GM19438 (cell line): ENCODE measurements at regions not wholly inside any gene's neighbourhood (a gene's known extent, or its start where the extent isn't known, plus 50 kb on each side); places are given as distances from the start of the nearest gene placed in this dataset.
"Not testable (repeated sequence)": the region's sequence is repeated elsewhere in the genome, so short reads cannot be mapped to it uniquely, and the experiment has no call there.

ENCODE experiments used
- ATAC-seq: cut with Tn5 transposase; IDR thresholded peaks from one replicate; pipeline ENCODE4 v1.9.1; 2021; ENCODE audit warnings: low read depth; ENCODE audit not compliant: unreplicated experiment

DNA sequence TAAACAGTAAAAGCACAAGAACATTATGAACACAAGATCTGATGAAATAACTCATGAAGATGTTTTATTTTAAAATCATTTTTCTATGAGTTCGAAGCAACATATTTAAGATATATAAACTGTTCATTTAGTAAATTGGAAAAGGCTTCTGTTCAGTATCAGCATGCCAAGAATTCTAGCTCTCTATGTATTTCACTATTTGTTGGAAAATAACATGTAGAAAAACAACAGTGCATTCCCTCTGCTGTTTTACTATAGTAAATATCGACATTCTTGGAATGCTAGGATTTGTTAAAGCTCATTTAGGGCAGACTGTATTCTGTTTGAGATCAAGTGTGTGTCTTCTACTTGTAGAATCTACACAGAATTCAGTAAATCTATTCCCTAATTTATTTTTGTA lies 750.2 kb downstream of the CCDC85A start:
- no peak for ATAC-seq

DNA sequence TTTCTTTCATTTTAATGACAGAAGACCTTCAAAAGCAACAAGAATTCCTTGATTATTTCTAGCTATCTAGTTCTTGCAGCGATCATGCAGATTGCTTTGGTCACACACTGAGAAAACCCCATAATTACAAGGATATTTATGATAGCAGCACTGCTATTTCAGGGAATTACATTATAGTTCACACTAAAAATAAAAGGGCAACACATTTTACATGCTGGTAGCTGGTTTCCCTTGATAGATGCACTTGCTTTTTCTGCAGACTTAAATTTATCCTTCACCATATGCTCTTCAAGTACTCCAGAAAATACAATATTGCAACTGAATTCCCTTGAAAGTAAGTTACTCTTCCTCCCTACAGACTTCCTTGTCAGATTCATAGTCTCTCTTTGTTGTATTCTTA lies 751.1 kb downstream of the CCDC85A start:
- ATAC-seq: no peak

DNA sequence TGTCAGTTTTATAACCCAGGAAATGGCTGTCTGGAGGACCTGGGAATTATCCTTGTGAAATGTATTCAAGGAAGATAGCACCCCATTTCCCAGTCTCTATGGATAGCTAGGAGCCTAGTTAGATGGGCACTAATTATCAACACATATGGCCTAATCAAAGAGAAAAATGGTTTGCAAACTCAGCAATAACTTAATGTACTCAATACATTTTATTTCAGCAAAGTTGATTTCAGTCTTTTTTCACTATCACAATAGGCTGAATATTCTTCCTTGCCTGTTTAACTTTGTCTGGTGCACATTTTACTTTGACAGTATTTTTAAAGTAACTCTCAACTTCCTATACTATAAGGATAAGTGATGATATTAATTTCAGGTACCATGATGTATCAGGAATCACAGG lies 756.3 kb downstream of the CCDC85A start:
- no peak for ATAC-seq

DNA sequence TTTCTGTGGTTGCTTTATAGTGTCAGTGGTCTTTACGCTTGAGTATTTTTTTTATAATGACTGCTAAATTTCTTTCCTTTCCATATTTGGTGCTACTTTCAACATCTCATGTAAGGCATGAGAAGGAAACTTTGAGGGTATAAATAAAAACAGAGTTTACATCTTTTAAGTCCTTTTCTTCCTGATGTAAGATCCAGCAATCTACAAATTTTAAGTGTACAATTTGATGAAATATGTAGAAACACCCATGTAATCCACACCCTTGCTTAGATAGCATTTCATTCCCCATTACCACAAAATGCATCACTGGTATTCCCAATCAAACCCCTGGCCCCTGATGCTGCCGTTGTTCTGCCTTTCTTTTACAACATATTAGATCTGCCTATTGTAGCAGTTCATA lies 769.1 kb downstream of the CCDC85A start:
- ATAC-seq: no peak

DNA sequence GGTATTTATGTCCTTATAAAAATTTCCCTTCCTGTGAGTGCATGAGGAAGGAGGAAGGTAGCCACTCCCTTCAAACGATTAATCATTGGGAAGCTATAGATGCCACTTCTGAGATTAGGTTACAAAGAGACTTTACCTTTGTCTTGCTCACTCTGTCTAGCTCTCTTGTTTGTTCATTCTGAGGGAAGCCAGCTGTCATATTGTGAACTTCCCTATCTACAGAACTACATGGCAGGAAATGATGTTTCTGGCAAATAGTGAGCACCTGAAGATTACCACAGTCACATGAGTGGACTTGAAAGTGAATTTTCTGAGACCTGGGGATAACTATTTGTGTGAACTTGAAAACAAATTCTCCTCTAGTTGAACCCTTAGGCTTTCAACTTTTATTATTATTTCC lies 776.8 kb downstream of the CCDC85A start:
- ATAC-seq: no peak

DNA sequence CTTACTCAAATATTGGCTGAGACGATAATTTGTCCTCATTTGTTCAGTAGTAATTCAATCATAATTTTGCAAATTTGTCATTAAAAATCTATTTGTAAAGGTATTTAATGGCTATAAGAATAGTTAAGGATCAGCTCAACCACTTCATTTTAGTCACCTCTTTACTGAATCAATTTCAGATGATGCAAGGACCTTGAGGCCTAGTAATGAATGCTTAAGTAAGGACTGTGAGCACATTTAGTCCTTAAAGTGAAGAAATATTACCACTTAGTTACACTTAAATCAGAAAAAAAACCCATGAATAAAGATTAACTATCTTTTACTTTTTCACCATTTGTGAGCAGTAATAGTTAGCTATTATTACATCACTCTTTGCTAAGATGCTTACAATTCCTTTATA lies 778.9 kb downstream of the CCDC85A start:
- ATAC-seq: no peak

DNA sequence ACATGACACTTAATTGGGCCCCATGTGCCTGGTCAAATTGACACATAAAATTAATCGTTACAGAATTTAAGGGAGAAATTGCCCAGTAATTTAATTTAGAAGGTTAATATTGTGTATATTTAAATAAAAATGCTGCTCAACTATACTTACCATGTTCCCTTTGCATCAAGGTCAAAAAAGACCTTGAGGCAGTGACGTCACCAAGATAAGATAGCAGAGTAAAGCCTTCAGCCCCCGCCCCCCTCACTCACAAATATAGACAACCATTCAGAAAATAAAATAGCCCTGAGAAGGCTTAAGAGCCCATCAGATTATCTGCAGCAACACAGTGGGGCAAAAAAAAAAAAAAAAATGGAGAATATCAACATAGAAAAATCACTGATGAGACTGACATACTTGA lies 785.7 kb downstream of the CCDC85A start:
- no peak for ATAC-seq

DNA sequence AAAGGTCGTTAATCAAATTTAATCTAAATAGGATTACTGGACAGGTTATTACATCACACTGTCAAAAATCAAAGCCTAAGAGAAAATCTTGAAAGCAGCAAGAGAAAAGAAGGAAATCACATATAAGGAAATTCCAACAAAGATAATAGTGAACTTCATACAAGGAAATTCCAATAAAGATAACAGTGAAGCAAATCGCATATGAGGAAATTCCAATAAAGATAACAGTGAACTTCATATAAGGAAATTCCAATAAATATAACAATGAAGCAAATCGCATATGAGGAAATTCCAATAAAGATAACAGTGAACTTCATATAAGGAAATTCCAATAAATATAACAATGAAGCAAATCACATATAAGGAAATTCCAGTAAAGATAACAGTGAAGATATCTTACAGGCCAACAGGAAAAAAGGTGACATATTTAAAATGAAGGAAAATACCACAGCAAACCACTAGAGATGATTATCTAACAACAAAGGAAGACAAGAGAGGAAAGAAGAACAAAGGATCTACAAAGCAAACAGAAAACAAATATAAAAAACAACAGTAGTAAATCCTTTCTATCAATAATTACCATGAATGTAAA lies 787.7 kb downstream of the CCDC85A start:
- no peak for ATAC-seq

DNA sequence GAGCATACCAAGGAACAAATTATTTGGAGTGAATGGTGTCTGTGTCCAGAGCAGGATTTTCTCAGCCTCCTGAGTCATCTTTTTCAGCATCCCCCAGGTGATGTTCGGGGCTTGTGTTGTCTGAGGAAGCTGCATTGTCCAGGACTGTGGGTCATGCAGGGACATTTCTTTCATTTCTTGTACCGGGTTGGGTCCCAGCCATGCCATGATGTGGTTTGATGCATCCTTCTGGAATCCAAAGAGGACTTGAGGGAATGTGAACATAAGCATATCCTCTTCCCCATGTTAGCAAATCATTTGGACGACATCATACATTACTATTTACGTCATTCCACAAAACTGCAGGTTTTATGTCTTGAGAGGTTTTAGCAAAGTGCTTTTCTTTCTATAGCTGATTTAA lies 797.8 kb downstream of the CCDC85A start:
- ATAC-seq: no peak

DNA sequence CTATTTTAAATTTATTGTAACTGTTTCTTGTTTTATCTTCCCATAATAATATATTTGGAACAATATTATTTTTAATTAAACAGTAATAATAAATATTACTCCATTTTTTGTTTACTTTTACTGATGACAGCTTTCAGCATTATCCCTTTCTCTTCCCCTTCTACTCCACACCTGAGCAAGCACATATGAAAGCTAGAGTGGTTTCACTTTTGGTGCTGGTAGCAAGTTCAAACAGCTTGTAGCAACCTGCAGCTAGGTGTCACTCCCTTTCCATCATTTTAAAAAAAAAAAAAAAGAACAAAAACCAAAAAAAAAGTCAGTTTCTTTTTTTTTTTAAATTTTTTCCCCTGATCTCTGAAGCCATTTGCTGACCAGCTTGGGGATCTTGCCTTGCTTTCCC lies 801.8 kb downstream of the CCDC85A start:
- no peak for ATAC-seq

DNA sequence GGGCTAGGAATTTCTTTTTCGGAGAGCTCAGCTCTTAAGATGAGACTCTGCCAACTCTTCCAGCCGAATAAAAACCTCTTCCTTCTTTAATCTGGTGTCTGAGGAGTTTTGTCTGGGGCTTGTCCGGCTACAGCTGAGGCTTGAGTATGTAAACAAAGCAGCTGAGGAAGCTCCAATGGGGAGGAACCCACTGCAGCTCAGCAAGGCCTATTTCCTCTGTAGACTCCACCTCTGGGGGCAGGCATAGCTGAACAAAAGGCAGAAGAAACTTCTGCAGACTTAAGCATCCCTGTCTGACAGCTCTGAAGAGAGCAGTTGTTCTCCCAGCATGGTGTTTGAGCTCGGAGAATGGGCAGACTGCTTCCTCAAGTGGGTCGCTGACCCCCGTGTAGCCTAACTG lies 838.7 kb downstream of the CCDC85A start:
- no peak for ATAC-seq

DNA sequence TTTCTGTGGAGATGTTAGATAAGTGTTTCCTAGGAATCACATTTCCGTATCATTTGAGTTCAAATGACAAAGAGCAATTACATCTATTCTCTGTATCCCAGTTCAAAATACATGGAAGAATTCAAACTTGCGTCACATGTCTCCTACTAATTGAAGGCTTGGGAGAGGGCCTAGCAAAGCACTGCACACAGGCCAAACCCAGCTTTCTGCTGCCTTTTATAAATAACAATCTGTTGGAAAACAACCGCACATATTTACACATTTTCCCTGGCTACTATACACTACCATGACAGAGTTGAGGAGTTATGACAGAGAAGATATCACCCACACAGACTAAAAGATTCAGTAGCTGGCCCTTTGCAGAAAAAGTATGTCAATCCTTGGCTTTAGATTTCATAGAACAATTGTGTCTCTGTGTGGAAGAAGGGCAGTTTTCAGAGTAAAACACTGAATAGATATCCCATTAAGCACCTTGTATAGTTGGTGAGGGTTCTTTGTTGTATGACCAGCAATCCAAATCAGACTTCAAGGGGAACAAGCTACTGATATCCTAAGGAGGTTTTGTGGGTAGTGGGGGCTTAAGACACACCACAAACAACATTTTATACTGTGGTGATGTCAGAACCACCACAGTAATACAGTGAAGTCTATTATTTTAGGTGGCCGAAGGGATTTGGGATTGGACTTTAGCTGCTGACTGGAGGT lies 861.3 kb downstream of the CCDC85A start:
- ATAC-seq: no peak

DNA sequence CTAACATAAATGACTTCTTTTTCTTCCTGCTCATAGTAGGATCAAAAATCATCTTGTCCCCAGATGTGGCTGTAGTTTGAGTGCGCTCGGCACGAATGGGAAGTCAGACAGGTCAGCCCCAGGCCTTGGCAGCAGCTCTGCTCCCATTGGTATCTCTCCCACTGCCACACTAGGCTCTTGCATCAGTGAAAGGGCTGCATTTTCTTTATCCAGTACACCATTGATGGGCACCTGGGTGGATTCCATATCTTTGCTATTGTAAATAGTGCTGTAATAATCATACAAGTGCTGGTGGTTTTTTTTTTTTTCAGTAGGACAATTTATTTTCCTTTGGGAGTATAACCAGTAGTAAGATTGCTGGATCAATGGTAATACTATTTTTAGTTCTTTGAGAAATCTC lies 865.5 kb downstream of the CCDC85A start:
- no peak for ATAC-seq

DNA sequence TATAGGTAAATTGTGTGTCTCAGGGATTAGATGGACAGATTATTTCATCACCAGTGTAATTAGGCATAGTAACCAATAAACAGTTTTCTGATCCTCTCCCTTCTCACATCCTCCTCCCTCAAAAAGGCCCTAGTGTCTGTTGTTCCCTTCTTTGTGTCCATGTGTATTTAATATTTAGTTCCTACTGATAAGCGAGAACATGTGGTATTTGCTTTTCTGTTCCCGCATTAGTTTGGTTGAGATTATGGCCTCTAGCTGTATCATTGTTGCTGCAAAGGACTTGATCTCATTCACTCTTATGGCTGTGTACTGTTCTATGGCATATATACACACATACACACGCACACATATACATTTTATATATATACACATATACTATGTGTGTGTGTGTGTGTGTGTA lies 866.2 kb downstream of the CCDC85A start:
- ATAC-seq: no peak

DNA sequence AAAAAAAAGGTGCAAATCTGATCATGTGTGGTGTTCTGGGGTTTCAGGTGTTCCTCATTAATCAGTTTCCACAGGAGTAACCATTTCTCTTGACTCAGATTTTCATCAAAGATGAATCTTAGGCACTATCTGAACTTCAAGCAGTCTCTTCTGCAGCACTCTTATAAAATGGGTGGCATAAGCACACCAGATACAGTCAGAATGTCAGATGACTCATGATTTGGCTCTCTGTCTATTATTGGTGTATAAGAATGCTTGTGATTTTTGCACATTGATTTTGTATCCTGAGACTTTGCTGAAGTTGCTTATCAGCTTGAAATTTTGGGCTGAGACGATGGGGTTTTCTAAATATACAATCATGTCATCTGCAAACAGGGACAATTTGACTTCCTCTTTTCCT lies 882.5 kb downstream of the CCDC85A start:
- not testable (repeated sequence) for ATAC-seq

DNA sequence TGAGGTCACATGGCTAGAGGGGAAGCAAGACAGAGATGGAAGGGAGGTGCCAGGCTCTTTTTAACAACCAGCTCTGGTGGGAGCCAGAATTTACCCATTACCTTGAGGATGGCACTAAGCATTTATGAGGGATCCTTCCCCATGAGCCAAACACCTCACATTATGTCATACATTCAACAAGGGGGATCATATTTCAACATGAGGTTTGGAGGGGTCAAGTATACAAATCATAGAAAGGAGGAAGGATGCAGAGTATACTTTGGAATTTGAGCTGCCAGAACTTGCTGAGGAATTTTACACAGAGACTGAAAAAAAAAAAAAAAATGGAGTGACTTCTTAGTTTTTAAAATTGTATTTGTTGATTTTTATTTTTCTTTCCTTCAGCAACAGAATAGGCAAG lies 891.4 kb downstream of the CCDC85A start:
- ATAC-seq: no peak

DNA sequence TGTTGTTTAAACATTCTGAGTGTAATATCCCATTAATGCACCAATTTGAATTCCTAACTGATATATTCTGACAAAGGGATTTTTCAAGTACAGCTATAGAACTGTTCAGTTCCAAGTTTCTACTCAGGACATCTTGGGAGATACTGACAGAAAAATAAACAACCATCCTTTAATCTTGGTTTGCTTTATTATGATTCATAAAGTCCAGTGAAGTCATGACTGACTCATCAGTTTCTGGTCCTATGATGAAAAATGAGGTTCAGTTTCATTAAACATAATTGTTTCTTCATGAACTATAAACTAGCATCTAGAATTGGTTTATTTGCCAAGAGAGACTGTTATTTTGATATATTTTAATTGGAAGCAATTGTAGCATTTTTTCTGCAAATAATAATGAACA lies 896.2 kb downstream of the CCDC85A start:
- no peak for ATAC-seq

DNA sequence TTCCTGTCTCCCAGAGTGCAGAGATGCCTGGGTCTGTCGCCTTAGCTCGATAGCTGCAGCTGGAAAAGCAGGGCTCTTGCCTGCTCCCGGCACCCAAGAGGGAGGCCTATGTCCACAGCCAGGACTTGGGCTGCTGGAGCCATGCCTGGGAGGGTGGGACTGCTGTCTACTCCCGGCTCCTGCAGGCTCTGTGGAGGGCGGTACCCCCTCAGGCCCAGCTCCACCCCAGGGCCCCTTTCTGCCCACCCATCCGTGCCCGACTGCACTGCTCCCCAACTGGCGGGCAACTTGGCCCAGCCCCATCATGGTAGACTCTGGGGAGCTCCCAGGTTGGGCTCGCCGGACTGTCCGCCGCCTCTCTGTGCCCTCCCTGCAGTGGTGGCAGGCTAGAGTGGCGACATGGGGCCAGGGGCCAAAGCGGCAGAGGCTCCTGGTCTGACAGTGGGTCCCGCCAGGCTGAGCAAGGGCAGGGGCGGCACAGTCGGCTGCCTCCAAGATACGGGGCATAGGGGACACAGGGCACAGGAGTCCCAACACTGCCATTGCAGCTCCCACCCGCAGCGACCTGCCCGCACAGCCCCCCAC lies 901.0 kb downstream of the CCDC85A start:
- no peak for ATAC-seq

DNA sequence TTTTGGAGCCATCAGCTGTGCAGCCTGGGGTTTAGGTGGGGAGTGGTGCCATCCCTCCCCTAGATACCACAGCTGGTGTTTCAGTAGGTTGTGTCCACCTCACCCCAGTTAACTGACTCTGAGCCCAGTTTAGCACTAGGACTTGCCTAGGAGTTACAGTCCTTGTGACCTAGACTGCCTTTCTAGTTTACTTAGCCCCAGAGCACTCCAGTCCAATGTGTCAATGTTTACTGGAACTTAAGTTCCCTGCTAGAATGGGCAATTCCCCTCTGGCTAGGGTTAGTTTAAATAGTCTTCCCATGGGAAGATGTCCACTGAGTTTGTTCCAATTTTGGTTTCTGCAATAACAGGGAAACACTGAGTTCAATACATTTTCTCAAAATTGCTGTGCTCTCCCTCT lies 909.2 kb downstream of the CCDC85A start:
- ATAC-seq: no peak

DNA sequence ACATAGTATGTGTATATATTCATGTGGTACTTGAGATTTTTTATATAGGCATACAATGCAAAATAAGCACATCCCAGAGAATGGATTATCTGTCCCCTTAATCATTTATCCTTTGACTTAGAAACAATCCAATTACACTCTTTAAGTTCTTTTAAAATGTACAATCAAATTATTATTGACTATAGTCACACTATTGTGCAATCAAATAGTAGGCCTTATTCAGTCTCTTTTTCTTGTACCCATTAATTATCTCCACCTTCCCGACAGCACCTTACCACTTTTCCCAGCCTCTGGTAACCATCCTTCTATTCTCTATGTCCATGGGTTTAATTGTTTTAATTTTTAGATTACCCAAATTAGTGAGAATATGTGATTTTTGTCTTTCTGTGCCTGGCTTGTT lies 914.1 kb downstream of the CCDC85A start:
- ATAC-seq: no peak

DNA sequence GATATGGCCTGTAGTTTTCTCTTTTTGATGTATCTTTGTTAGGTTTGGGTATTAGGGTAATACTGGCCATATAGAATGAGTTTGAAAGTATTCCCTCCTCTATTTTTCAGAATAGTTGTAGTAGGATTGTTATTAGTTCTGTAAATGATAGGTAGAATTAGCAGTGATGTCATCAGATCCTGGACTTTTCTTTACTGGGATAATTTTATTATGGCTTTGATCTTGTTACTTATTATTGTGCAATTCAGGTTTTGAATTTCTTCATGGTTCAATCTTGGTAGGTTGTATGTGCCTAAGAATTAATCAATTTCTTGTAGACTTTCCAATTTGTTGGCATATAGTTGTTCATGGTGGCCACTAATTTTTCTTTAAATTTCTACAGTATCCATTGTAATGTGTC lies 916.6 kb downstream of the CCDC85A start:
- ATAC-seq: no peak

DNA sequence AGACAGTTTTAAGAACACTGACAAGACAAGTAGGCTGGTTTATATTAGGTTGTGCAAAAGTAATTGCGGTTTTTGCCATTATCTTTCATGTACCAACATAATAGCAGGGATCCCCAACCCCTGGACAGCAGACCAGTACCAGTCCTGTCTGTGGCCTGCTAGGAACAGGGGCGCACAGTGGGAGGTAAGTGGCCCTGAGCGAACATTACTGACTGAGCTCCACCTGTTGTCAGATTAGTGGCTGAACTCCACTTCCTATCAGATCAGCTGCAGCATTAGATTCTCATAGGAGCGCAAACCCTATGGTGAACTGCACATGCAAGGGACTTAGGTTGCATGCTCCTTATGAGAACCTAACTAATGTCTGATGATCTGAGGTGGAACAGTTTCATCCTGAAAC lies 921.9 kb downstream of the CCDC85A start:
- ATAC-seq: no peak
